ENCODE measurements at regions not wholly inside any gene's neighbourhood (a gene's known extent, or its start where the extent isn't known, plus 50 kb on each side); places are given as distances from the start of the nearest gene placed in this dataset.

- no peak for TF ChIP-seq CTCF (IDR thresholded peaks at IDR 0.05; ENCODE audit: low read depth, low read length, missing input control)
- TF ChIP-seq MAX (IDR thresholded peaks at IDR 0.05) = no peak
- TF ChIP-seq REST (IDR thresholded peaks at IDR 0.05) = no peak
- TF ChIP-seq JUND (IDR thresholded peaks at IDR 0.05) = no peak
- TF ChIP-seq ATF3 (IDR thresholded peaks at IDR 0.05) = no peak
- TF ChIP-seq TAF1 (conservative IDR thresholded peaks at IDR 0.05) = no peak
- no peak for TF ChIP-seq YY1 (IDR thresholded peaks at IDR 0.05)
- no peak for TF ChIP-seq SP1 (IDR thresholded peaks at IDR 0.05)
- no peak for TF ChIP-seq GABPA (IDR thresholded peaks at IDR 0.05 in 1 of 2, conservative IDR thresholded peaks at IDR 0.05 in 1 of 2)
- no peak for TF ChIP-seq NR2F2 (IDR thresholded peaks at IDR 0.05)
- TF ChIP-seq RXRA (IDR thresholded peaks at IDR 0.05) = no peak
- TF ChIP-seq FOXA2 (IDR thresholded peaks at IDR 0.05) = no peak
- no peak for TF ChIP-seq RAD21 (IDR thresholded peaks at IDR 0.05)
- TF ChIP-seq HNF4G (IDR thresholded peaks at IDR 0.05) = no peak
Observed at GRCh38 chr10:4588824-4589223, 237.2 kb upstream of the AKR1E2 start.

All from liver (tissue), 3 donors.